MV-4-11 (cell line): ENCODE measurements at regions not wholly inside any gene's neighbourhood (a gene's known extent, or its start where the extent isn't known, plus 50 kb on each side); places are given as distances from the start of the nearest gene placed in this dataset.
"Not testable (repeated sequence)": the region's sequence is repeated elsewhere in the genome, so short reads cannot be mapped to it uniquely, and the experiment has no call there.

Source experiments
- DNase-seq: peaks from one replicate; lab custom pipeline; 2025; lab: John Stamatoyannopoulos, UW

- no peak for DNase-seq
Observed at GRCh38 chr11:24267014-24267413, 229.8 kb upstream of the LUZP2 start.

GRCh38 chr11:24271798-24272197 lies 225.1 kb upstream of the LUZP2 start:
- no peak for DNase-seq

GRCh38 chr11:24274214-24274781 lies 222.6 kb upstream of the LUZP2 start:
- DNase-seq = not testable (repeated sequence)

GRCh38 chr11:24286238-24286637 lies 210.6 kb upstream of the LUZP2 start:
- DNase-seq = no peak

DNA sequence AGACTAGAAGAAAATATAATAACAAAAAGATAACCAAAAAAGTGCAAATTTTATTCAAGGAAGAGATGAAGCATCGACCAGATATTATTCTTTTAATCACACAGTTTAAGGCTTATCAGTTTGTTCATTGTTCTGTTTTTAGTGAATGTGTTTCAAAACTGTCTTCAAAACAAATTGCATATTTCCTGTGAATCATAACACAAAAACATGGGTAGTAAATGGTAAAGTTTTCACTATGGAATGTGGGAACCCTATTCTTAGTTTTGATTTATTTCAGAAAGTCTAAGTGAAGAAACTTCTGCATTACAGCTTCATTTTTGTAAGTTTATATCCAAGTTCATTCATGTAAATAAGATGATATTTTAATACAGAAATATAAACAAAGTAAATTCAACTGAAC lies 207.6 kb upstream of the LUZP2 start:
- no peak for DNase-seq

GRCh38 chr11:24293964-24294363 lies 202.9 kb upstream of the LUZP2 start:
- DNase-seq = no peak

DNA sequence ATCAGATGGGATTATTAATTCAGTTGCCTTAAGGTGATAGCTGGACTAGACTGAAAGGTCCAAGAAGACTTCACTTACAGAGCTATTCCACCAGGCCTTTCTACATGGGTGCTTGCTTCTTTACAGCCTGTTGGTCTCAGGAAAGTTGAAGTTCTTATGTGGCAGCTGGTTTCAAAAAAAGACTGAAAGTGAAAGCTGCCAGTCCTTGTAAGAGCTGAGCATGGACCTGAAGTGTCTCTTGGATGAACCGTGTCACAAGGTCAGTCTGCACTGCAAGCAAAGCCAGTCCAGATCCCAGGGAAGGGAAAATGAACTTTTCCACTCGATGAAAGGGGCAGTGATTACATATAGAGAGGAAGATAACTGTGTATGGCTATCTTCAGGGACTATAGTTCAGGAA lies 201.5 kb upstream of the LUZP2 start:
- no peak for DNase-seq

DNA sequence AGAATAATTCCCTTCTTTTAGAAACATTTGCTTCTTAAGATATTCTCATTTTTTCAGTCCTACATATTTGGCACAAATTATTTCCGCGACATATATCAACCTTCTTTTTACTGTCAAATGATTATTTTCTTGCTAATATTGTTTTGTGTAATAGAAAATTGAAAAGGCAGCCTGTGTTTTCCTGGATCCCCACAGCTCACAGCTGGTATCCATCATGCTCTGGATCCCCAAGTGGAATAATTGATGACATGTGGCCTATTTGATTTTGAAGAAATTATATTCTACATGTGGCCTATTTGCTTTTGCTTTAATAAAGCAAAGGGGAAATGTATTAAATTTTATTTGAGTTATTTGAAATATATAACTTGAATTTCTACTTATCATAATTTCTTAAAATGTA lies 199.4 kb upstream of the LUZP2 start:
- DNase-seq = no peak

DNA sequence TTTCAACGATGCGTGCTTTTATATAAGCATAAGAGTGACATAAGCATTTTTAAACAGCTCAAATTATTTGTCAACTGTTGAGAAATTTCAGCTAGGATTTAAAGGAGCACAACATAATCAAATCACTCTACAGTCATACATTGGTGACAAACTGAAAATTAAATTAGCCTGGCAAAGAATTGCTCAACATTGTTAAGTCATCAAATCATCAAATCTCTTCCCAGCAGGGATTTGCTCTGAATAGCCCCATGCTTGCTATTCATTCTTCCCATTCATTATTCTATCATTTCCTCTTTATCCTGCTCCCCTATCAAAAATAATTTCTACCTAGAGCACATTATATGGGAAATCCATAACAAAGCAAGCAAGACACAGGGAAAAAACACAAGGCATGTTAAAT lies 198.7 kb upstream of the LUZP2 start:
- no peak for DNase-seq

- DNase-seq = no peak
Observed at GRCh38 chr11:24311974-24312373, 184.9 kb upstream of the LUZP2 start.

DNA sequence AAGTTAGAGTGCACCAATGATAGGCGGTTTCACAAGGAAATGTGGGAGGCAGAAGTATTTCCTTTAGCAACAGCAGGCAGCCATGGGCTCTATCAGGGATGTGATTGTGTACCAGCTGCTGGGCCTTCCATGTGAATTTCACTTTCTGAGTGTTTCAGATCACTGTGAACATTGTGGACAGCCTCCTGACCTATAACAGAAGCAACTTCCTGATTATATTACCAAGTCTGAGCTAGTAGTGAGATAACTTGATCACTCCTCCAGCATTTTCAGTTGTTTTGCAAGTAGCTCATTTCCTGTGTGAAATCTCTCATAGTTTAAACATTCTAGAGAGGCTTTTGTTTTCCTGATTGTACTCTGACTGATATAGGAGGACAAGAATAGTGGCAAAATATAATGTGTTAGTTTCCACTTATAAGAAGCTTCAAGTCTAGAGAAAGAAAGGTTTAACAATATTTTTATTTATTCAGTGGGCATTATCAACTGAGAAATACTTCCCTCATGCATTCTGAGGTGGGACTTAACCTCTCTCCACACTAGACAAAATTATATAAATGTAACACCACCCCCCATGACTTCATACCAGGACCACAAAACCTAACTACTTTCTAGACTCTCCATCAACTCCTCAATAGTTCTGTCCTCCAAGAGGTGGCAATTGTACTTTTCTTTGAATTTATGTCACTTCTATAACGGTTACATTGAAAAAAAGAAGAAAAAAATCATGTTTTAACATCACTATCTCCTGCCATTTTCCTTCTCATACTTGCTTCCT lies 184.2 kb upstream of the LUZP2 start:
- no peak for DNase-seq

GRCh38 chr11:24321229-24321628 lies 175.6 kb upstream of the LUZP2 start:
- no peak for DNase-seq

DNA sequence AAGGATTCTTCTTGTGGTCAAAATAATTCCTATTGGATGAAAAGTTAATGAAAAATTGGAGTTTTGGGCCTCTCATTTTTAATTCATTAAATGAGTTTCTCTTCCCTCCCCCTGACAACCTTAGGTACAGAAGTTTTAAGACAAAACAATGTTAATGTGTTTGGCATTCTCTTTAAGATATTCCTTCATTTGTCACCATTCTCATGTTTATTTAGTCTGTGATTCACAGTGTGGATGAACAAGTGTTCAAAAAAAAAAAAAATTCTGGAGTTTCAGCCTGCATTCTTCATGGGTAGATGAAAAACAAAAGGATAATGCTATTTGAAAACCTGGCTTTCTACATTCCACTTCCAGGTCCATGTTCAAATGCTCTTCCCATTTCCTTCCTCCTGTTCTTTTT lies 172.6 kb upstream of the LUZP2 start:
- no peak for DNase-seq

DNA sequence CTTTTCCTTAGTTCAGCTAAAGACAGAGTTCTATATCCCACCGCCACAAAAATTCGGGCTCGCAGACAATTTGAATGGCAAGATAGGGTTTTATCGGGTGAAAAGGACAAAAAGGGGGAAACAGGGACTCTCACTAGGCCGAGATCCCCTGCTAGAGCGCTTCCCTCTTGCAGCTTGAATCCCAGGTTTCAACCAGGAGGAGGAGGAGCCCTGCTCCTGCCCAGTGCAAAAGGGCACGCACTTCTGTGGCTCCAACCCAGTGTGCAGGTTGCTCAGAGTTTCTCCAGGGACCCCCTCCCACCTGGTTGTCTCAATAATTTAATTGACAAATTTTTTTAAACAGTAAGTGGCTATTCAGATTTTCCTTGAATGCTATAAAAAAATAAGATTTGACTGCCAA lies 152.6 kb upstream of the LUZP2 start:
- no peak for DNase-seq

GRCh38 chr11:24348908-24349307 lies 147.9 kb upstream of the LUZP2 start:
- DNase-seq = no peak

DNA sequence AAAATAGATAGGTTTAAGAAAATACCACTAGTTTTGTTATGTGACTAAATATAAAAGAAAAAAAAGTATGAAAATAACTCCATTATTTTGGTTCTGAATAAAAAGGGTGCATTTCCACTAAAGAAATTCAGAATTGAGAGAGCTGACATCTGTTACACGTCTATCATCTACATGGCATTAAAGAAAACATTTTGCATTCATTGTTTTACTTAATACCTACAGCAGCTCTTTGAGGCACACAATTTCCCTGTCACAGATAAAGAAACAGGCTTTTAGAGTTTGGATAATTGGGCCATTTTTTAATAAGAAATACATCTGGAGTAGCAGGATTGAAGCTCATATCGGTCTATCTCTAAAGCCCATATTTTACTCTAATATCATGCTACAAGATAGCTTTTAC lies 145.7 kb upstream of the LUZP2 start:
- DNase-seq = no peak

GRCh38 chr11:24356501-24356900 lies 140.4 kb upstream of the LUZP2 start:
- DNase-seq = no peak

GRCh38 chr11:24357620-24358410 lies 139.0 kb upstream of the LUZP2 start:
- no peak for DNase-seq

- DNase-seq = no peak
Observed at GRCh38 chr11:24372491-24372890, 124.4 kb upstream of the LUZP2 start.

DNA sequence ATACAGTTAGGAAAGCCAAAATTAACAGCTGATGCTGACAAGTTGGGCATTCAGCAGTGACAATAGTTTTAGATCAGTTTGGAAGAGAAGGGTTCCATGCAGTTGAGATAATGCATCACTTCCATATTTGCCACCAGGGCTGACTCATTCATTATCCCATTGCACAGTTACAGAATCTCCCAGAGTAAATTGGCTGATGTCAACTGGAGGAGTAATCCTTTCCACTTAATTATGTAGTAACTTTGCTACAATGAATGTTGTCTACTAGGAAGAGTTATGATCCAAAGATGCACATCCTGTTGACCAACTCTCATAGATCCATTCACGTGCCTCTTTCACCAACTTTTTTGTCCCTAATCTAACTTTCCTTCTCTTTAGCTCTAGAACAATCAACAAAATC lies 123.3 kb upstream of the LUZP2 start:
- DNase-seq = no peak

DNA sequence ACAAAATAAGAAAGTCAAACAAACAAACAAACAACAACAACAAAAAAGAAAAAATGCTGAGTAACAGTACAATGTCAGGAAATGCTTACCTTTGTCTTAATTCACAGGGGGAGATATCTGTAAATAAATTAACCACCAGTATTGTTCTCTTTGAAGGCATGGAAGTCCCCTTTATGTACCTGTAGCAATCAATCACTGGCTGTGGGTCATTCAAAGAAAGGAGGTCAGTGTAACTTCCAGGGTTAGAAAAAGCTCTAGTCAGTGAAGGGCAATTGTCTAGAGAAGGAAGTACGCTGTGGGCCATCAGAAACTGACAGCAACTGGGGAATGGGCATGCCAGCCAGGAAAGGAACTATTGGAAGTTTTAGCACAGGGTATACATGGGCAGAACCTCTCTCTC lies 121.5 kb upstream of the LUZP2 start:
- no peak for DNase-seq

- DNase-seq = no peak
Observed at GRCh38 chr11:24375931-24376330, 120.9 kb upstream of the LUZP2 start.

DNA sequence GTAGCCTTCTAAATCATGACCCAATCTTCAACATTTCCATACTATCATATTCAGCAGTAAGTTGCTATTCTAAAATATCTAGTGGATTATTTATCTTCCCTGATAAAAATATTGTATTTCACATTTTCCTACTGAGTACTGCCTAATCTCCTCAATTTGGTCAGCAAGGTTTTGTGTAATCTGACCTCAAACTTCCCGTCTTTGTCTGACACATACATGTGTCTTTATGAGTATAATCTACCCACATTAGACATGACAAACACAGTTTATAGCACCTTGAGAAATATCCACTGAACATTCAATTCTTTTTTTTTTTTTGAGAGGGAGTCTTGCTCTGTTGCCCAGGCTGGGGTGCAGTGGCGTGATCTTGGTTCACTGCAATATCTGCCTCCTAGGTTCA lies 113.7 kb upstream of the LUZP2 start:
- DNase-seq = no peak
